GM12891 (cell line): ENCODE measurements at regions not wholly inside any gene's neighbourhood (a gene's known extent, or its start where the extent isn't known, plus 50 kb on each side); places are given as distances from the start of the nearest gene placed in this dataset.

Experiments
- PAX5 ChIP-seq: IDR thresholded peaks from 2 replicates; pipeline ENCODE4 v1.6.1; 2011; ENCODE audit warnings: low read length, moderate library complexity, mild to moderate bottlenecking; ENCODE audit not compliant: insufficient read depth, severe bottlenecking
- POLR2A ChIP-seq: IDR thresholded peaks from 2 replicates; pipeline ENCODE4 v1.6.1; 2011; ENCODE audit warnings: low read depth, low read length, control low read depth
- POLR2AphosphoS5 ChIP-seq: IDR thresholded peaks from 2 replicates; pipeline ENCODE4 v1.6.1; 2011; ENCODE audit warnings: low read depth, low read length, control low read depth
- SPI1 ChIP-seq: IDR thresholded peaks from 2 replicates; pipeline ENCODE4 v1.6.1; 2011; ENCODE audit warnings: low read depth, low read length, control low read depth
- TAF1 ChIP-seq: IDR thresholded peaks from 2 replicates; pipeline ENCODE4 v1.6.1; 2011; ENCODE audit warnings: low read depth, low read length, control low read depth

- no peak for TF ChIP-seq POLR2A
- TF ChIP-seq TAF1: no peak
- TF ChIP-seq SPI1: no peak
- no peak for TF ChIP-seq POLR2AphosphoS5
- TF ChIP-seq PAX5: no peak
Observed at GRCh38 chr2:81835321-81836000, 1530.9 kb upstream of the LRRTM1 start.
